ENCODE measurements at regions not wholly inside any gene's neighbourhood (a gene's known extent, or its start where the extent isn't known, plus 50 kb on each side); places are given as distances from the start of the nearest gene placed in this dataset.

DNA sequence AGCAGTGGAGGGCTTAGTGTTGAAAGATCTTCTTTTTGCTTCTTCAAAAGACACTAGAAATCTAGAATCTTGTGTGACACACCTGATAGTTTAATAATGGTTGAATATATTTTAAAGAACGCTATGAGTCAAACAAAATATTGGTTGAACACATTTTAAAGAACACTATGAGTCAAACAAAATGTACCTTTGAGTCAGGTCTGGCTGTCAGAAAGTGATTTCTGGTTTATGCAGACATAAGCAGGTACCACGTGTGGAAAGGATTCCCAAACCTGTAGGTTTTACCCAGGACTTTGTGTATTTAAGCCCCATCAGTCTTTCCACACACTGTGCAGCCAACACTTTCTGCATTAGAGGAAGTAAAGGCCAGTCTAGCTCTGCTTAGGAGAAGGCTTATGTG lies 366.7 kb upstream of the TENM4 start:
- Histone ChIP-seq H3K9me3 (ENCODE audit: control insufficient read depth in 4 of 4, insufficient read depth in 3 of 4, low read length in 3 of 4) (peaks cover 0 to 6% (median 0%) of the 10 kb centered on the region in 4 donors), H3K9ac (ENCODE audit: insufficient read depth in 1 of 2, low read length in 2 of 2) (no peak overlapping the region), H3K4me3 (no peak overlapping the region), H3K4me1 (ENCODE audit: control insufficient read depth in 5 of 5, insufficient read depth in 5 of 5, low read length in 5 of 5) (peaks cover 0 to 10% (median 0%) of the 10 kb centered on the region in 5 donors), H3K27ac (ENCODE audit: low read depth in 1 of 2, low read length in 1 of 2) (no peak overlapping the region), H3K36me3 (ENCODE audit: control insufficient read depth in 4 of 4, insufficient read depth in 4 of 4, low read length in 4 of 4) (no peaks in the 10 kb centered on the region), H3K27me3 (ENCODE audit: control insufficient read depth in 3 of 3, insufficient read depth in 3 of 3, low read length in 2 of 3) (no peaks in the 10 kb centered on the region)
- ATAC-seq (ENCODE audit: insufficient read depth, low FRiP score) = no peak
- TF ChIP-seq, protein P1, sequence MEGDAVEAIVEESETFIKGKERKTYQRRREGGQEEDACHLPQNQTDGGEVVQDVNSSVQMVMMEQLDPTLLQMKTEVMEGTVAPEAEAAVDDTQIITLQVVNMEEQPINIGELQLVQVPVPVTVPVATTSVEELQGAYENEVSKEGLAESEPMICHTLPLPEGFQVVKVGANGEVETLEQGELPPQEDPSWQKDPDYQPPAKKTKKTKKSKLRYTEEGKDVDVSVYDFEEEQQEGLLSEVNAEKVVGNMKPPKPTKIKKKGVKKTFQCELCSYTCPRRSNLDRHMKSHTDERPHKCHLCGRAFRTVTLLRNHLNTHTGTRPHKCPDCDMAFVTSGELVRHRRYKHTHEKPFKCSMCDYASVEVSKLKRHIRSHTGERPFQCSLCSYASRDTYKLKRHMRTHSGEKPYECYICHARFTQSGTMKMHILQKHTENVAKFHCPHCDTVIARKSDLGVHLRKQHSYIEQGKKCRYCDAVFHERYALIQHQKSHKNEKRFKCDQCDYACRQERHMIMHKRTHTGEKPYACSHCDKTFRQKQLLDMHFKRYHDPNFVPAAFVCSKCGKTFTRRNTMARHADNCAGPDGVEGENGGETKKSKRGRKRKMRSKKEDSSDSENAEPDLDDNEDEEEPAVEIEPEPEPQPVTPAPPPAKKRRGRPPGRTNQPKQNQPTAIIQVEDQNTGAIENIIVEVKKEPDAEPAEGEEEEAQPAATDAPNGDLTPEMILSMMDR (IDR thresholded peaks at IDR 0.05; ENCODE audit: control extremely low read depth, extremely low read depth) = no peak
- no peak for DNase-seq
- WGBS, 2 donors = 70 to 79% methylated on average over 2 of the region's 2 CpGs

DNA sequence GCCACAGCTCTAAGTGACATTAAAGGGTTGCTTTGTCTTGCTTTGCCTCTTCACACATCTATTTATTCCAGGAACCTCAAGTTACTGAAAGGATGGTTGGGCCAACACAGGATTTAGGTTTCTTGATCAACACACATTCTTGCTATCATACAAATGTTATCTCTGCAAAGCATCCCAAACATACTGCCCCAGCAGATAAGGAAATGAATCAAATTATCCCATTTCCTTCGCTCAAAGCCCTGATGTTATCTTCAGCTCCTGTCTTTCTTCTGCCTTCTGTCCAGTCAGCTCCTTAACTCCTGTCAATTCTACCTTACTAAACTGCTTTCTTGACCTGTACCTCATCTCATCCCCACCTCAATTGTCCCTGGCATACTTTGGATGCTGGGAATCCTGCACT lies 355.9 kb upstream of the TENM4 start:
- WGBS, 2 donors = 67 to 75% methylated on average over 1 of the region's 1 CpG
- H3K9ac ChIP-seq (ENCODE audit: insufficient read depth in 1 of 2, low read length in 2 of 2) = no peak overlapping the region
- no peak for ATAC-seq (ENCODE audit: insufficient read depth, low FRiP score)

DNA sequence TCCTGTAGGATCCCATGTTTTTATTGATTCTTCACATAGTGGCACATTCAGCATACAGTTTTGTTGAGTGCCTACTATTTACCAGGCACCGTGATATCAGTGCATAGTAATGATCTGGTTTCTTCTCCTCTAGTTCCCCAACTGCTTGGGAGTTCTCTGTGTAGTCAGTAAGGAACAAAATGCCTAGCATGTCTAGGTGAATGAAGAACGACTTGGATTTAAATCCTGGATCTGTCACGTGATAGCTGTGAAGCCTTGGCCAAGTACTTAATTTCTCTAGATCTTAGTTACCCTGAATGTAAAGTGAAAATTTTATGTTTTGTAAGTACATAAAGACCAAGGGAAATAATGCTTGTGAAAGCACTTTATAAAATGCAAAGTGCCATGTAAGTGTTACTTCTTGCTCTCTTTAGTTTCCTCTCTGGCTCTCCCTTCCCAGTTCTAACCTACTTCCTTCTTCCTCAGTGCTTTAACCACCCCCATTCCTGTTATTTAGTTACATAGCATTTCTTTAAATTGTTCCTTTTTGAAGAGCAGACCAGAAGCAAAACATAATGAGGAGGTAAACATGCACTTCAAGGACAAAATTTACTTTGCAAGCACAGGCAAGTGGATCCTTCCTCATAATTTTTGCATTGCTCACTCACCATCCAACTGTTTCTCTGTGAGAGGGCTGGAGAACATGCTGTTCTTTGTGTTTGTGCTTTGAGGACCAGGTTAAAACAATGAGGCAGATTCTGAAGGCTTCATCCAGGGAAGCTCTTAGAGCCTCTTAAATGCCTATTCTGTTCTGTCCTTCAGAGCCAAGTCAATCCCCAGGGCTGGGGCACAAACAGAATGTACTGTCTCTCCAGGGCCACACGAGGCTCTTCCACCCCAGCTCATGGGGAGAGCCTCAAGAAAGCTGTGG lies 353.9 kb upstream of the TENM4 start:
- TF ChIP-seq, protein P1 (IDR thresholded peaks at IDR 0.05; ENCODE audit: control extremely low read depth, extremely low read depth) = no peak
- Histone ChIP-seq H3K27ac (ENCODE audit: low read depth in 1 of 2, low read length in 1 of 2) (no peak overlapping the region), H3K9me3 (ENCODE audit: control insufficient read depth in 4 of 4, insufficient read depth in 3 of 4, low read length in 3 of 4) (no peaks in the 10 kb centered on the region), H3K9ac (ENCODE audit: insufficient read depth in 1 of 2, low read length in 2 of 2) (no peak overlapping the region), H3K4me1 (ENCODE audit: control insufficient read depth in 5 of 5, insufficient read depth in 5 of 5, low read length in 5 of 5) (no peaks in the 10 kb centered on the region), H3K36me3 (ENCODE audit: control insufficient read depth in 4 of 4, insufficient read depth in 4 of 4, low read length in 4 of 4) (no peaks in the 10 kb centered on the region), H3K27me3 (ENCODE audit: control insufficient read depth in 3 of 3, insufficient read depth in 3 of 3, low read length in 2 of 3) (no peaks in the 10 kb centered on the region), H3K4me3 (no peak overlapping the region)
- 50 to 62% methylated on average over 4 of the region's 4 CpGs for WGBS, 2 donors
- peak in 1 of 3 donors; percentile 8 for DNase-seq
- peak; percentile 73 for ATAC-seq (ENCODE audit: insufficient read depth, low FRiP score)

More for the DNA sequence above, 355.9 kb upstream of the TENM4 start:
- DNase-seq = no peak
- no peaks in the 10 kb centered on the region for H3K9me3 ChIP-seq (ENCODE audit: control insufficient read depth in 4 of 4, insufficient read depth in 3 of 4, low read length in 3 of 4)
- TF ChIP-seq, protein P1 (IDR thresholded peaks at IDR 0.05; ENCODE audit: control extremely low read depth, extremely low read depth) = no peak
- no peak overlapping the region for H3K27ac ChIP-seq (ENCODE audit: low read depth in 1 of 2, low read length in 1 of 2)
- H3K4me1 ChIP-seq (ENCODE audit: control insufficient read depth in 5 of 5, insufficient read depth in 5 of 5, low read length in 5 of 5) = no peaks in the 10 kb centered on the region
- no peaks in the 10 kb centered on the region for H3K36me3 ChIP-seq (ENCODE audit: control insufficient read depth in 4 of 4, insufficient read depth in 4 of 4, low read length in 4 of 4)
- no peaks in the 10 kb centered on the region for H3K27me3 ChIP-seq (ENCODE audit: control insufficient read depth in 3 of 3, insufficient read depth in 3 of 3, low read length in 2 of 3)
- H3K4me3 ChIP-seq = no peak overlapping the region

Data from lung (tissue), 11 donors.